ENCODE measurements at regions not wholly inside any gene's neighbourhood (a gene's known extent, or its start where the extent isn't known, plus 50 kb on each side); places are given as distances from the start of the nearest gene placed in this dataset.

GRCh38 chrX:39692796-39693195 lies 405.0 kb downstream of the BCOR start:
- TF ChIP-seq CTCF (IDR thresholded peaks at IDR 0.05; ENCODE audit: low read length): no peak
- TF ChIP-seq EZH2 (IDR thresholded peaks at IDR 0.05; ENCODE audit: borderline replicate concordance, low read length): no peak
